NB4 (cell line): ENCODE measurements at regions not wholly inside any gene's neighbourhood (a gene's known extent, or its start where the extent isn't known, plus 50 kb on each side); places are given as distances from the start of the nearest gene placed in this dataset.

Source experiments
- DNase-seq: peaks from one replicate; pipeline ENCODE4 v3.0.0; 2010; ENCODE audit warnings: low read depth
- H3K4me3 ChIP-seq: one replicate; pipeline ENCODE4 v1.5.1; 2011; ENCODE audit warnings: mild to moderate bottlenecking, low read depth, low read length, moderate library complexity
- MYC ChIP-seq: IDR thresholded peaks from 2 replicates; pipeline ENCODE4 v1.6.1; 2011; ENCODE audit warnings: low read depth, low read length
- POLR2A ChIP-seq: IDR thresholded peaks from 2 replicates; pipeline ENCODE4 v1.6.1; 2011; ENCODE audit warnings: mild to moderate bottlenecking; ENCODE audit not compliant: insufficient read length; ENCODE audit errors: extremely low read depth
- TF ChIP-seq, protein P1 (sequence below): IDR thresholded peaks from one replicate; pipeline ENCODE4 v1.5.1; 2012; ENCODE audit warnings: low read depth, low read length
- TF ChIP-seq, protein P2 (sequence below): IDR thresholded peaks from 2 replicates; pipeline ENCODE4 v1.6.1; 2011; ENCODE audit warnings: low read depth, low read length

DNA sequence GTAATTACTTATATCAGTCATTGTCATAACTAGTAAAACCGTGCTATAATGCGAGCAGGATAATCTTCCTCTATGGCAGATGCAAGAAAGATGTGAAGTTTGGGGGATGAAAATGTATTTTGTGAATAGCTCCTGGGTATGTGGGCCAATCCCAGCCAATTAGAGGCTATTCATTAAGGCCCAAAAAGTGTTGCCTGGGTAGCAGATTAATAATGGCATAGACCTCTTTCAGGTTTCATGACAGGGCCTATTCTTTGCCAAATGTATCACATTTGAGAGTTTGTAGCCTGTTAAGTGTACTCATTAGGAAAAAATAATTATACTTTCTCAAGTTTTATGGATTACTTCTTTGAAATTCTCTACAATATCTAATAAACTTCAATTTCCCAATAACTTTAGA, 199.2 kb upstream of the POU3F2 start:
- DNase-seq, result no peak
- H3K4me3 ChIP-seq, result no peak overlapping the region
- TF ChIP-seq POLR2A (no peak), MYC (no peak)
- TF ChIP-seq, protein P1, sequence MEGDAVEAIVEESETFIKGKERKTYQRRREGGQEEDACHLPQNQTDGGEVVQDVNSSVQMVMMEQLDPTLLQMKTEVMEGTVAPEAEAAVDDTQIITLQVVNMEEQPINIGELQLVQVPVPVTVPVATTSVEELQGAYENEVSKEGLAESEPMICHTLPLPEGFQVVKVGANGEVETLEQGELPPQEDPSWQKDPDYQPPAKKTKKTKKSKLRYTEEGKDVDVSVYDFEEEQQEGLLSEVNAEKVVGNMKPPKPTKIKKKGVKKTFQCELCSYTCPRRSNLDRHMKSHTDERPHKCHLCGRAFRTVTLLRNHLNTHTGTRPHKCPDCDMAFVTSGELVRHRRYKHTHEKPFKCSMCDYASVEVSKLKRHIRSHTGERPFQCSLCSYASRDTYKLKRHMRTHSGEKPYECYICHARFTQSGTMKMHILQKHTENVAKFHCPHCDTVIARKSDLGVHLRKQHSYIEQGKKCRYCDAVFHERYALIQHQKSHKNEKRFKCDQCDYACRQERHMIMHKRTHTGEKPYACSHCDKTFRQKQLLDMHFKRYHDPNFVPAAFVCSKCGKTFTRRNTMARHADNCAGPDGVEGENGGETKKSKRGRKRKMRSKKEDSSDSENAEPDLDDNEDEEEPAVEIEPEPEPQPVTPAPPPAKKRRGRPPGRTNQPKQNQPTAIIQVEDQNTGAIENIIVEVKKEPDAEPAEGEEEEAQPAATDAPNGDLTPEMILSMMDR, result no peak
- TF ChIP-seq, protein P2, sequence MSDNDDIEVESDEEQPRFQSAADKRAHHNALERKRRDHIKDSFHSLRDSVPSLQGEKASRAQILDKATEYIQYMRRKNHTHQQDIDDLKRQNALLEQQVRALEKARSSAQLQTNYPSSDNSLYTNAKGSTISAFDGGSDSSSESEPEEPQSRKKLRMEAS, result no peak

DNA sequence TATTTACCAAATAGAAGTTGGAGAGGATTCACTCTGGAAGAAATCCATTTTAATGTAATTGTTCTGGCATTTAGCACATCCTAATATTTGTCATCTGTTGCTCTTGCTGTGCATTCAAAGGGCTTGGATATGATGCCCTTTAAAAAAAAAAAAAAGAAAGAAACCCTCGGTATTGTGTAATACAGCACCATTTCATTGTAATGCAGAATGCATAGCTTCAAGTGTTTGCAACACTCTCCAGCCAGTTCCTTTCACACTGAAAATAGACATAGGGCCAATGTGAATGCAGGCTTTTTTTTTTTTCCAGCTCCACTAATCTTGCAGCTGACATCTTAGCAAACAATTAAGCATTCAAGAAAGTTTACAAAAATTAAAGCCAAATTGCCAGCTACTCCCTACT, 197.4 kb upstream of the POU3F2 start:
- peak; percentile 7 for DNase-seq

DNA sequence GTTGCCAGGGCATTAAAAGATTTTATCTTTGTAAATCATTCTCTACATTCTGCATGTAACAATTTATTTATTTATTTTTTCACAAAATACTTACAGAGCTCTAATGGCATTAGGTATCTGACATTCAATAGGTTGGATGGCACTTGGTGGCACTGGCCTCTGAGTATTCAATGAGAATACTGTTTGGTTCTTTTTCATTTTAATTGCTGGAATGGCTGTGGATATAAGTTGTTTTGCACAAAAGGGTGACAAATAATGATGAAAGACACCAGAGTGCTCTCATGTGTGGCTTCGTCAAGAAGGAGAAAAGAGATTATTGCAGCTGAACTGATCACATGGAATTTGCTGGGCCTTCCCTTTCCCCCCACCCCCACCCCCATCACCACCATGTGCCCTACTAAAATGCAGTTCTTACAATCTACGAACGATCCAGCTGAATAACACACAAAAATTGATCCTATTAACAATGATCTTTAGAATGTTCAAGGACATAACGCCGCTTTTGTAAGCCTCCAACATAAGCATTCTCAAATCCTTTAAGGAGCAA, 195.2 kb upstream of the POU3F2 start:
- TF ChIP-seq, protein P1, result no peak
- TF ChIP-seq POLR2A (no peak), MYC (no peak)
- TF ChIP-seq, protein P2, result no peak
- no peak overlapping the region for H3K4me3 ChIP-seq
- no peak for DNase-seq

More for the DNA sequence above, 197.4 kb upstream of the POU3F2 start:
- H3K4me3 ChIP-seq, result no peak overlapping the region
- TF ChIP-seq POLR2A (no peak), MYC (no peak)
- TF ChIP-seq, protein P2, result no peak
- TF ChIP-seq, protein P1, result no peak

DNA sequence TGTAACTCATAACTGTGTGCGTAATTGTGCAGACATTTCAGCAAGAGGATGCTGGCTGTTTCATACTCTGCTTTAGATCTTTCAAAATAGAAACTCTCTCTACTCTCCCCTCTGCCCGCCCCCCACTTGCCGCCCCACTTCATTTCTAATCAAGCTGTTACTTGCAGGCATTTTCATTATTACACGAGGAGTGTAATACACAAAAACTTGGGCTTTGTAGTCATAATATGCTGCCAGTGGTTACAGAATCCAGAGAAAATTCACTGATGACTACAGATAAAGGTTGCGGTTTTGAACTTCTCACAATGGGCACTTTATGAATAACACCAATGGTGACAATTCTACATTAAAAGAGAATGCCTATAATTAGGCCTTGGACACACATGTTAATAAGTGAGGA, 194.0 kb upstream of the POU3F2 start:
- H3K4me3 ChIP-seq, result no peak overlapping the region
- TF ChIP-seq, protein P1, result no peak
- TF ChIP-seq, protein P2, result no peak
- no peak for TF ChIP-seq POLR2A
- no peak for TF ChIP-seq MYC
- no peak for DNase-seq

DNA sequence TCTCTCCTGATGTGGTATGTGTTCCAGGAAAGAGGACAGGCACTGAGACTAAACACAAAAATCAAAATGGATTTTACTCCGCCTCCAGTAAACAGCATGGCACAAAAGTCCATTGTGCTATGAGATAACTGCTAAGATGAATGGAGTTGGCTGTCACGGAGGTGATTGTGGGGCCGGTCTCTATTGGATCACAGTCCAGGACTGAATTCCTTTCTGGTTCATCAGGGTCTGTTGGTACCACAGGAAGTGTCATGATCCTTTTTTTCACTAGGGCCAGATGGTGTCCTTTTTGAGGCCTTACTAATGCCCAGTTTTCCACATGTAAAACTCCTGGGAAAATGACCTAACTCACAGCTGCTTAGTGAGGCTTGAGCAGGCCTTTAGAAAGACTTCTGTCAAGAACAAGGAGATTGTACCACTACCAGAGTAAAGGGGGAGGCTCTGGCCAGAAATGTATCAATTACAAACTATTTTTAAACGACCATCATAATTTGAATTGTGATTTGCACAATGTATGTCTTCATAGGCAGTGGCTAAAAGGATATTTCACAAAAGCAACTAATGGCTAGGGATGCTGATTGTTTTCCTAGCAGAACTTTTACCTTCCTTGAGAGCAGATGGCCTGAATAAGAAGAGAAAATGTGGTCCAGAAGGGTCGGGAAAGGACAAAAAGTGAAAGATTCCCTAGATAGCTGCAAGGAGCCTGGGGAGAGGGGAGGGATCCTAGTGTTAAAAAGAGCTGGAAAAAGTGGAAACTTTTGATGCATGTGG, 192.2 kb upstream of the POU3F2 start:
- TF ChIP-seq MYC, result no peak
- TF ChIP-seq, protein P2, result no peak
- TF ChIP-seq, protein P1, result no peak
- TF ChIP-seq POLR2A, result no peak
- H3K4me3 ChIP-seq, result no peak overlapping the region
- no peak for DNase-seq
